Spleen (tissue), 11 donors: ENCODE measurements at regions not wholly inside any gene's neighbourhood (a gene's known extent, or its start where the extent isn't known, plus 50 kb on each side); places are given as distances from the start of the nearest gene placed in this dataset.

Experiments
- DNase-seq: peaks from one replicate; pipeline ENCODE4 v3.0.0-alpha.2; 2020
- H3K27ac ChIP-seq, 8 donors: fragments of 200-600 bp; sonication (generic) in 7 of 8; 1 replicate in 4 of 8; 2 replicates in 4 of 8; pipeline versions ENCODE4 v1.5.0 to v1.8.0; 2016 to 2021; ENCODE audit warnings: inconsistent platforms in 4 of 8, mild to moderate bottlenecking in 4 of 8, moderate library complexity in 1 of 8
- H3K27me3 ChIP-seq, 7 donors: fragments of 200-600 bp; sonication (generic) in 6 of 7; replicated peaks in 1 of 7; 1 replicate in 4 of 7; 2 replicates in 3 of 7; pipeline versions ENCODE4 v1.5.0 to v1.8.0; 2016 to 2021; ENCODE audit warnings: inconsistent platforms in 3 of 7, mild to moderate bottlenecking in 1 of 7
- H3K36me3 ChIP-seq, 6 donors: fragments of 200-600 bp; sonication (generic) in 5 of 6; 1 replicate in 4 of 6; 2 replicates in 2 of 6; pipeline versions ENCODE4 v1.5.0 to v1.8.0; 2016 to 2021; ENCODE audit warnings: inconsistent platforms in 2 of 6
- H3K4me1 ChIP-seq, 6 donors: fragments of 200-600 bp; sonication (generic) in 5 of 6; 1 replicate in 3 of 6; 2 replicates in 3 of 6; pipeline versions ENCODE4 v1.5.0 to v1.8.0; 2016 to 2021; ENCODE audit warnings: inconsistent platforms in 3 of 6
- H3K4me3 ChIP-seq, 8 donors: fragments of 200-600 bp; sonication (generic) in 7 of 8; 1 replicate in 4 of 8; 2 replicates in 4 of 8; pipeline versions ENCODE4 v1.5.0 to v1.8.0; 2016 to 2021; ENCODE audit warnings: inconsistent platforms in 4 of 8, mild to moderate bottlenecking in 4 of 8, moderate library complexity in 2 of 8
- H3K9me3 ChIP-seq, 8 donors: fragments of 200-600 bp; sonication (generic) in 7 of 8; 1 replicate in 4 of 8; 2 replicates in 4 of 8; pipeline versions ENCODE4 v1.5.0 to v1.8.0; 2016 to 2021; ENCODE audit warnings: inconsistent platforms in 4 of 8
- POLR2A ChIP-seq, 3 donors: fragments of 450-650 bp; IDR thresholded peaks; one replicate each; pipeline ENCODE4 v1.5.1; 2017; ENCODE audit warnings: antibody characterized with exemption in 3 of 3, mild to moderate bottlenecking in 1 of 3
- POLR2AphosphoS5 ChIP-seq, 3 donors: sonication (generic); formaldehyde crosslinking; IDR thresholded peaks; one replicate each; pipeline ENCODE4 v1.5.1; 2017; ENCODE audit warnings: antibody characterized with exemption in 3 of 3
- WGBS, 5 donors: extraction: QIAGEN DNeasy Blood & Tissue Kit in 3 of 5; methylation state at CpG; one replicate each; pipeline versions ENCODE4 v1.1.5 to v1.1.7; 2013 to 2018; 5-methylcytosine and 5-hydroxymethylcytosine counted together
- intact Hi-C: fragments of 100-400 bp; cut with DNase I; formaldehyde crosslinking; loops from one replicate; pipeline ENCODE4 v1.15.0; 2023; ENCODE audit warnings: low total_unique reads
- TF ChIP-seq, protein P1 (sequence below), 11 experiments: fragments of 200-600 bp in 7 of 11; fragments of 450-650 bp in 4 of 11; sonication (generic) in 4 of 11; IDR thresholded peaks in 8 of 11; conservative IDR thresholded peaks in 3 of 11; 1 replicate in 7 of 11; 2 replicates in 4 of 11; pipeline versions ENCODE4 v1.4.0 to v1.8.0; 2016 to 2021; ENCODE audit warnings: antibody characterized with exemption in 11 of 11, inconsistent platforms in 4 of 11, mild to moderate bottlenecking in 1 of 11
- donor health status: healthy with polysubstance abuse.
- donor health status: DM: no; HTN: no; CAD: no; lungs with moderate emphysema.
- donor health status: DM: no; HTN: no; CAD: no.
- donor health status: Bipolar disorder and iron deficiency.
- donor health status: healthy.
- donor health status: DM: no; HTN: no; CAD: no.
- donor health status: DM: yes; HTN: yes; CAD: no.

GRCh38 chr11:116581349-116581748, 191.4 kb downstream of the BUD13 start:
- intact Hi-C loops, result no loop called here
- TF ChIP-seq POLR2A (IDR thresholded peaks at IDR 0.05) (no peak), POLR2AphosphoS5 (IDR thresholded peaks at IDR 0.05) (no peak)
- TF ChIP-seq, protein P1, sequence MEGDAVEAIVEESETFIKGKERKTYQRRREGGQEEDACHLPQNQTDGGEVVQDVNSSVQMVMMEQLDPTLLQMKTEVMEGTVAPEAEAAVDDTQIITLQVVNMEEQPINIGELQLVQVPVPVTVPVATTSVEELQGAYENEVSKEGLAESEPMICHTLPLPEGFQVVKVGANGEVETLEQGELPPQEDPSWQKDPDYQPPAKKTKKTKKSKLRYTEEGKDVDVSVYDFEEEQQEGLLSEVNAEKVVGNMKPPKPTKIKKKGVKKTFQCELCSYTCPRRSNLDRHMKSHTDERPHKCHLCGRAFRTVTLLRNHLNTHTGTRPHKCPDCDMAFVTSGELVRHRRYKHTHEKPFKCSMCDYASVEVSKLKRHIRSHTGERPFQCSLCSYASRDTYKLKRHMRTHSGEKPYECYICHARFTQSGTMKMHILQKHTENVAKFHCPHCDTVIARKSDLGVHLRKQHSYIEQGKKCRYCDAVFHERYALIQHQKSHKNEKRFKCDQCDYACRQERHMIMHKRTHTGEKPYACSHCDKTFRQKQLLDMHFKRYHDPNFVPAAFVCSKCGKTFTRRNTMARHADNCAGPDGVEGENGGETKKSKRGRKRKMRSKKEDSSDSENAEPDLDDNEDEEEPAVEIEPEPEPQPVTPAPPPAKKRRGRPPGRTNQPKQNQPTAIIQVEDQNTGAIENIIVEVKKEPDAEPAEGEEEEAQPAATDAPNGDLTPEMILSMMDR (IDR thresholded peaks at IDR 0.05 in 8 of 11, conservative IDR thresholded peaks at IDR 0.05 in 3 of 11), result no peak
- peaks cover 0 to 87% (median 31%) of the 10 kb centered on the region in 7 donors for H3K27me3 ChIP-seq
- no peaks in the 10 kb centered on the region for H3K9me3 ChIP-seq
- H3K4me1 ChIP-seq, result peaks cover 0 to 7% (median 0%) of the 10 kb centered on the region in 6 donors
- DNase-seq, result no peak
- WGBS, 5 donors, result 25 to 35% (median 32%) methylated on average over 11 to 13 of the region's 13 CpGs
- no peak overlapping the region for H3K27ac ChIP-seq
- no peak overlapping the region for H3K4me3 ChIP-seq
- no peaks in the 10 kb centered on the region for H3K36me3 ChIP-seq

DNA sequence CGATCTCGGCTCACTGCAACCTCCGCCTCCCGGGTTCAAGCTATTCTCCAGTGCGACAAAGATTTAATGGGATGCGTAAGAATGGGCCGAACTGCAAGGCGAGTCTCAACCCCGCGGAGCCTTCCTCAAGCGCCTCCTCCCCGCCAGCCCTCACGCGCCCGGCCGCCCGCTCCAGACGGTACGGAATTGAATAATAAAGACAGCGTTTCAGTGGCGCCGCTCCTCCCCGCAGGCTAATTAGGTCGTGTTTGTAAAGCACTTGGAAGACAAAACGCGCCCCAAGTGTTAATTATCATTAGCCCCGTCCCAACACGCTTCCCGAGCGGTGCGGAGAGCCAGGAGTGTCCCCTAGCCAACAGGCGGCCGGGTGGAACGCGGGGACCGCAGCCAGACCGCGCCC, 192.0 kb downstream of the BUD13 start:
- Histone ChIP-seq H3K4me1 (peaks cover 0 to 7% (median 0%) of the 10 kb centered on the region in 6 donors), H3K36me3 (no peaks in the 10 kb centered on the region), H3K27me3 (peaks cover 0 to 87% (median 31%) of the 10 kb centered on the region in 7 donors), H3K4me3 (no peak overlapping the region), H3K27ac (no peak overlapping the region), H3K9me3 (no peaks in the 10 kb centered on the region)
- TF ChIP-seq, protein P1 (IDR thresholded peaks at IDR 0.05 in 8 of 11, conservative IDR thresholded peaks at IDR 0.05 in 3 of 11), result no peak
- TF ChIP-seq POLR2AphosphoS5 (IDR thresholded peaks at IDR 0.05) (no peak), POLR2A (IDR thresholded peaks at IDR 0.05) (no peak)
- intact Hi-C loops, result no loop called here
- DNase-seq, result peak; percentile 62
- 2 to 7% (median 5%) methylated on average over 29 to 38 of the region's 38 CpGs for WGBS, 5 donors

DNA sequence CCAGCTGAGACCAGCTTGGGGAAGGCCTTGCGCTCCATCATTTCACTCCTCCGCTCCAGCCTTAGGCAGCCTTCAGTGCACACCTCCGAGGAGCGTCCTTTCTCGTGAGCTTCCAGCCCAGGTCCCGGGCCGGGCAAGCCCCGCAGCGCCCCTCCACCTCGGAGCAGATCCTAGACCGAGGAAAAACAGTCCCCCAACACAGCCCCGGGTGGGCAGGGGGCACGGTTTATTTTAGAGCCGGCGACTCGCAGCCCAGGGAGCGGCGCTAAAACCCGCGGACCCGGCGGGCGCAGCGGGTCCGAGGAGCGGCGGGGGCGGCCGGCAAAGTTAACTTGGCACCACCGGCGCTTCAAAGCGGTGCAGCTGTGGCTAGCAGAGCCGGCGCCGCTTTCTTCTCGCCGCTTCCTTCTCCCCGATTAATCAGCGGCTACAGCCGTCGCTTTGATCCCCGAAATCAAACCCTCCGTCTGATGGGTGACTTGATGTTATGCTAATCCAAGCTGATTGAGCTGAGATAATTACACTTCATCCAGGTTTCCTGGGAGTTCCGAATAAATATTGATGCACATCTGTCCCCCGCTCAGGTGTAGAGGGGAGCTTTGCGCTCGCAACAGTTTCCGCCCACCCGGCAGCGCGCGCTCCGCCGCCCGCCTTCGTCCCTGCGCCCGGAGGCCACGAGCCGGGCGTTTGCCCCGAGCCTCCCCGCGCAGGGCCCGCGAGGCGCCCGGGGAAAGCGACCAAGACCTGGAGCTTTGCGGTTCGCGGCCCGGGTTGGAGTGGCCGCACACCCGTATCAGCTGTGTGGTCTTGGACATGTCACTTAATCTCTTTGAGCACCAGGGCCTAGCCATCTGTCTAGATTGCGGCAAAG, 192.7 kb downstream of the BUD13 start:
- intact Hi-C loops, result no loop called here
- TF ChIP-seq POLR2AphosphoS5 (IDR thresholded peaks at IDR 0.05), result no peak
- TF ChIP-seq, protein P1 (IDR thresholded peaks at IDR 0.05 in 8 of 11, conservative IDR thresholded peaks at IDR 0.05 in 3 of 11), result no peak
- TF ChIP-seq POLR2A (IDR thresholded peaks at IDR 0.05), result no peak
- Histone ChIP-seq H3K4me3 (peak overlapping the region in 1 of 8 donors; percentile 8), H3K9me3 (no peaks in the 10 kb centered on the region), H3K36me3 (no peaks in the 10 kb centered on the region), H3K4me1 (peaks cover 0 to 7% (median 0%) of the 10 kb centered on the region in 6 donors), H3K27me3 (peaks cover 0 to 87% (median 31%) of the 10 kb centered on the region in 7 donors), H3K27ac (no peak overlapping the region)
- WGBS, 5 donors, result 3 to 6% (median 4%) methylated on average over 48 to 76 of the region's 76 CpGs
- DNase-seq, result peak; percentile 66

- WGBS, 5 donors, result 16 to 26% (median 19%) methylated on average over 8 to 9 of the region's 9 CpGs
- no peak overlapping the region for H3K27ac ChIP-seq
- H3K4me3 ChIP-seq, result no peak overlapping the region
- no peak for DNase-seq
- peaks cover 0 to 7% (median 0%) of the 10 kb centered on the region in 6 donors for H3K4me1 ChIP-seq
- intact Hi-C loops, result no loop called here
- no peaks in the 10 kb centered on the region for H3K36me3 ChIP-seq
- H3K9me3 ChIP-seq, result no peaks in the 10 kb centered on the region
- TF ChIP-seq POLR2A (IDR thresholded peaks at IDR 0.05) (no peak), POLR2AphosphoS5 (IDR thresholded peaks at IDR 0.05) (no peak)
- TF ChIP-seq, protein P1 (IDR thresholded peaks at IDR 0.05 in 8 of 11, conservative IDR thresholded peaks at IDR 0.05 in 3 of 11), result no peak
- H3K27me3 ChIP-seq, result peaks cover 0 to 77% (median 31%) of the 10 kb centered on the region in 7 donors
Measured at GRCh38 chr11:116579031-116579653, 193.6 kb downstream of the BUD13 start.
